IMR-90 (cell line): ENCODE measurements at regions not wholly inside any gene's neighbourhood (a gene's known extent, or its start where the extent isn't known, plus 50 kb on each side); places are given as distances from the start of the nearest gene placed in this dataset.

Experiments
- ATAC-seq: fragments of 200-7000 bp; cut with Tn5 transposase; 2 replicates; pipeline ENCODE4 v1.9.1; 2020; ENCODE audit warnings: low read depth, mild to moderate bottlenecking, moderate library complexity
- BruUV-seq: library from RNA; stranded (reverse); fragments of 400-500 nt; replicated peaks from 2 replicates; lab custom pipeline; 2021; lab: Mats Ljungman, UMichigan
- CTCF ChIA-PET: fragments of 300-600 bp; formaldehyde crosslinking; extraction: SDS; loops from one replicate; lab custom pipeline; 2021; ENCODE audit warnings: antibody characterized with exemption; lab: Yijun Ruan, JAX
- POLR2A ChIA-PET: fragments of 300-600 bp; sonication (Branson Sonifier 250); formaldehyde crosslinking; loops from one replicate; lab custom pipeline; 2022; ENCODE audit warnings: antibody characterized with exemption; ENCODE audit not compliant: unreplicated experiment; lab: Charles Lee
- DNase-seq: peaks from one replicate; pipeline ENCODE4 v3.0.0; 2013
- H2AFZ ChIP-seq: replicated peaks from 2 replicates; pipeline ENCODE3; 2013; ENCODE audit warnings: low read length, mild to moderate bottlenecking; ENCODE audit not compliant: poor library complexity
- H2AK5ac ChIP-seq: 2 replicates; pipeline ENCODE4 v1.6.1; 2013; ENCODE audit warnings: low read depth, low read length, inconsistent platforms
- H2AK9ac ChIP-seq: replicated peaks from 2 replicates; pipeline ENCODE3; 2013; ENCODE audit warnings: mild to moderate bottlenecking, low read depth, low read length, moderate library complexity; ENCODE audit not compliant: poor library complexity
- H2BK120ac ChIP-seq: 2 replicates; pipeline ENCODE4 v1.6.1; 2013; ENCODE audit warnings: low read depth, low read length, inconsistent platforms
- H2BK15ac ChIP-seq: 3 replicates; pipeline ENCODE4 v1.6.1; 2013; ENCODE audit warnings: low read depth, low read length, inconsistent platforms
- H2BK20ac ChIP-seq: 2 replicates; pipeline ENCODE4 v1.6.1; 2013; ENCODE audit warnings: low read depth, mild to moderate bottlenecking, inconsistent platforms, low read length, moderate library complexity
- H2BK5ac ChIP-seq: 2 replicates; pipeline ENCODE4 v1.6.1; 2013; ENCODE audit warnings: mild to moderate bottlenecking, low read depth, low read length, inconsistent platforms; ENCODE audit not compliant: poor library complexity, severe bottlenecking
- H3K14ac ChIP-seq: replicated peaks from 2 replicates; pipeline ENCODE4 v1.6.1; 2013; ENCODE audit warnings: low read depth, low read length, inconsistent platforms
- H3K18ac ChIP-seq: 2 replicates; pipeline ENCODE4 v1.6.1; 2013; ENCODE audit warnings: low read depth, low read length, control low read depth
- H3K23ac ChIP-seq: 2 replicates; pipeline ENCODE4 v1.6.1; 2013; ENCODE audit warnings: low read depth, low read length, inconsistent platforms
- H3K27ac ChIP-seq: 2 replicates; pipeline ENCODE4 v1.5.1; 2013; ENCODE audit warnings: mild to moderate bottlenecking, control low read depth, low read length; ENCODE audit not compliant: insufficient read depth
- H3K27me3 ChIP-seq: 2 replicates; pipeline ENCODE4 v1.6.1; 2013; ENCODE audit warnings: low read length; ENCODE audit not compliant: control insufficient read depth, insufficient read depth
- H3K36me3 ChIP-seq: 2 replicates; pipeline ENCODE4 v1.6.1; 2013; ENCODE audit warnings: low read length, mixed read lengths; ENCODE audit not compliant: control insufficient read depth, insufficient read depth
- H3K4ac ChIP-seq: 2 replicates; pipeline ENCODE4 v1.6.1; 2013; ENCODE audit warnings: low read depth, low read length, inconsistent platforms
- H3K4me1 ChIP-seq: 2 replicates; pipeline ENCODE4 v1.6.1; 2013; ENCODE audit warnings: low read length, mixed read lengths; ENCODE audit not compliant: control insufficient read depth, insufficient read depth
- H3K4me2 ChIP-seq: 2 replicates; pipeline ENCODE4 v1.6.1; 2013; ENCODE audit warnings: low read depth, mild to moderate bottlenecking, control low read depth, low read length, moderate library complexity
- H3K4me3 ChIP-seq: 2 replicates; pipeline ENCODE4 v1.5.1; 2013; ENCODE audit warnings: low read depth, mild to moderate bottlenecking, control low read depth, low read length, moderate library complexity; ENCODE audit not compliant: insufficient read depth
- H3K56ac ChIP-seq: 2 replicates; pipeline ENCODE4 v1.6.1; 2013; ENCODE audit warnings: low read length, inconsistent platforms; ENCODE audit not compliant: insufficient read depth; ENCODE audit errors: extremely low read depth
- H3K79me1 ChIP-seq, 2 experiments: 2 replicates each; pipeline ENCODE4 v1.6.1; 2013; ENCODE audit warnings: low read length in 2 of 2, inconsistent platforms in 1 of 2, low read depth in 1 of 2
- H3K9ac ChIP-seq: 2 replicates; pipeline ENCODE4 v1.6.1; 2013; ENCODE audit warnings: low read depth, low read length, control low read depth
- H3K9me1 ChIP-seq: 2 replicates; pipeline ENCODE4 v1.6.1; 2013; ENCODE audit warnings: low read length, inconsistent platforms; ENCODE audit not compliant: insufficient read depth
- H3K9me3 ChIP-seq: 2 replicates; pipeline ENCODE4 v1.6.1; 2013; ENCODE audit warnings: low read length; ENCODE audit not compliant: control insufficient read depth, insufficient read depth
- H4K20me1 ChIP-seq: 2 replicates; pipeline ENCODE4 v1.6.1; 2013; ENCODE audit warnings: low read length, inconsistent platforms; ENCODE audit not compliant: insufficient read depth
- H4K5ac ChIP-seq: 2 replicates; pipeline ENCODE4 v1.6.1; 2013; ENCODE audit warnings: mild to moderate bottlenecking, low read depth, low read length, control low read depth
- H4K8ac ChIP-seq, 2 experiments: 2 replicates each; pipeline ENCODE4 v1.6.1; 2013; ENCODE audit warnings: low read depth in 2 of 2, low read length in 2 of 2, control low read depth in 1 of 2, inconsistent platforms in 1 of 2
- H4K91ac ChIP-seq: 2 replicates; pipeline ENCODE4 v1.6.1; 2013; ENCODE audit warnings: low read depth, low read length, inconsistent platforms; ENCODE audit not compliant: insufficient read depth
- BHLHE40 ChIP-seq: fragments of 150-350 bp; IDR thresholded peaks from 2 replicates; pipeline ENCODE4 v1.6.1; 2016; ENCODE audit warnings: mild to moderate bottlenecking, low read depth, low read length
- CHD1 ChIP-seq: IDR thresholded peaks from 2 replicates; pipeline ENCODE4 v1.6.1; 2012; ENCODE audit warnings: low read depth, low read length, improper control_type of control experiment
- FOS ChIP-seq: fragments of 150-350 bp; IDR thresholded peaks from 2 replicates; pipeline ENCODE4 v1.6.1; 2016; ENCODE audit warnings: low read depth, low read length
- MAFK ChIP-seq: IDR thresholded peaks from 2 replicates; pipeline ENCODE4 v1.6.1; 2012; ENCODE audit warnings: low read depth, low read length, improper control_type of control experiment
- MAZ ChIP-seq: IDR thresholded peaks from 2 replicates; pipeline ENCODE4 v1.6.1; 2012; ENCODE audit warnings: low read depth, mild to moderate bottlenecking, low read length, improper control_type of control experiment, moderate library complexity, borderline replicate concordance
- RAD21 ChIP-seq: IDR thresholded peaks from 2 replicates; pipeline ENCODE4 v1.6.1; 2012; ENCODE audit warnings: low read length, improper control_type of control experiment
- RCOR1 ChIP-seq: IDR thresholded peaks from 2 replicates; pipeline ENCODE4 v1.6.1; 2012; ENCODE audit warnings: mild to moderate bottlenecking, low read length, improper control_type of control experiment; ENCODE audit not compliant: insufficient replicate concordance
- USF2 ChIP-seq: fragments of 150-350 bp; IDR thresholded peaks from 2 replicates; pipeline ENCODE4 v1.6.1; 2017; ENCODE audit warnings: mild to moderate bottlenecking, antibody characterized with exemption, low read length, low read depth
- WGBS, 2 experiments: methylation state at CpG; one replicate each; pipeline versions ENCODE4 v1.1.5 to v1.1.7; 2013; ENCODE audit warnings: missing lambda C conversion rate in 2 of 2; ENCODE audit not compliant: insufficient read length in 1 of 2; ENCODE audit errors: extremely low coverage in 2 of 2; 5-methylcytosine and 5-hydroxymethylcytosine counted together
- dilution Hi-C: fragments of 300-500 bp; cut with HindIII; formaldehyde crosslinking; loops from one replicate; pipeline ENCODE4 v1.14.3; 2018; ENCODE audit warnings: low sequenced_read_pairs; ENCODE audit not compliant: unreplicated experiment
- in situ Hi-C: fragments of 300-500 bp; cut with MboI; formaldehyde crosslinking; loops from 3 replicates; pipeline ENCODE4 v1.14.3; 2019; ENCODE audit warnings: low sequenced_read_pairs, inconsistent platforms, mixed read lengths
- intact Hi-C: fragments of 100-400 bp; cut with micrococcal nuclease; formaldehyde crosslinking; loops from 2 replicates; pipeline ENCODE4 v1.10.0; 2022

GRCh38 chrX:27229721-27230120 is 233.4 kb downstream of the PPP4R3C start:
- H4K91ac ChIP-seq: no peak overlapping the region
- no peak overlapping the region for H2BK20ac ChIP-seq
- no TSS peak for BruUV-seq
- H3K27ac ChIP-seq: no peak overlapping the region
- no peak for ATAC-seq
- H3K4me2 ChIP-seq: no peak overlapping the region
- DNase-seq: no peak
- H4K5ac ChIP-seq: no peak overlapping the region
- H3K79me1 ChIP-seq: no peaks in the 10 kb centered on the region
- dilution Hi-C loops: no loop called here
- no peaks in the 10 kb centered on the region for H3K9me1 ChIP-seq
- no peak overlapping the region for H3K9ac ChIP-seq
- no peaks in the 10 kb centered on the region for H3K4me1 ChIP-seq
- WGBS, 2 experiments: no CpG with 5 or more reads among the region's 2 CpGs
- no peak for TF ChIP-seq USF2
- TF ChIP-seq FOS: no peak
- no peak for TF ChIP-seq RAD21
- TF ChIP-seq RCOR1: no peak
- no peak for TF ChIP-seq MAFK
- no peak for TF ChIP-seq BHLHE40
- TF ChIP-seq CHD1: no peak
- TF ChIP-seq MAZ: no peak
- no peak overlapping the region for H2BK120ac ChIP-seq
- H3K36me3 ChIP-seq: no peaks in the 10 kb centered on the region
- H3K4ac ChIP-seq: no peak overlapping the region
- H4K8ac ChIP-seq: no peak overlapping the region
- H3K4me3 ChIP-seq: no peak overlapping the region
- no peaks in the 10 kb centered on the region for H4K20me1 ChIP-seq
- POLR2A ChIA-PET: no interaction called here
- no peak overlapping the region for H2BK5ac ChIP-seq
- no peak overlapping the region for H3K56ac ChIP-seq
- H3K14ac ChIP-seq: no peak overlapping the region
- no peak overlapping the region for H2AK9ac ChIP-seq
- H3K23ac ChIP-seq: no peak overlapping the region
- CTCF ChIA-PET: no interaction called here
- H2AFZ ChIP-seq: no peak overlapping the region
- intact Hi-C loops: no loop called here
- no peaks in the 10 kb centered on the region for H3K9me3 ChIP-seq
- in situ Hi-C loops: no loop called here
- H2AK5ac ChIP-seq: no peak overlapping the region
- no peak overlapping the region for H2BK15ac ChIP-seq
- no peaks in the 10 kb centered on the region for H3K27me3 ChIP-seq
- no peak overlapping the region for H3K18ac ChIP-seq
